HepG2 (cell line): ENCODE measurements at regions not wholly inside any gene's neighbourhood (a gene's known extent, or its start where the extent isn't known, plus 50 kb on each side); places are given as distances from the start of the nearest gene placed in this dataset.

Experiments used
- ATAC-seq: fragments of 200-7000 bp; cut with Tn5 transposase; 3 replicates; pipeline ENCODE4 v1.9.1; 2020; ENCODE audit warnings: mild to moderate bottlenecking, moderate library complexity
- BruUV-seq: library from RNA; stranded (reverse); fragments of 400-500 nt; replicated peaks from 2 replicates; lab custom pipeline; 2021; lab: Mats Ljungman, UMichigan
- CTCF ChIA-PET: fragments of 300-600 bp; formaldehyde crosslinking; extraction: SDS; loops from one replicate; lab custom pipeline; 2021; ENCODE audit warnings: low total read pairs, inconsistent platforms, low intra/inter-chr PET ratio; lab: Yijun Ruan, JAX
- POLR2A ChIA-PET: fragments of 350-600 bp; sonication (Branson Sonifier 250); formaldehyde crosslinking; loops from one replicate; lab custom pipeline; 2020; ENCODE audit warnings: antibody characterized with exemption, inconsistent platforms; lab: Yijun Ruan, JAX
- DNase-seq: peaks from one replicate; pipeline ENCODE4 v3.0.0-alpha.2; 2015; ENCODE audit warnings: low spot score
- FAIRE-seq: peaks from 3 replicates; lab custom pipeline; 2011; peaks lifted over from hg19 to GRCh38; lab: Jason Lieb, UNC
- H2AFZ ChIP-seq: one replicate; pipeline ENCODE4 v1.6.1; 2011; ENCODE audit warnings: low read length, inconsistent platforms
- H3K27ac ChIP-seq: fragments of 300-600 bp; 3 replicates; pipeline ENCODE4 v1.8.0; 2011; ENCODE audit warnings: mixed run types, mild to moderate bottlenecking, mixed read lengths, low read length, inconsistent platforms; ENCODE audit not compliant: insufficient read depth; ENCODE audit errors: extremely low read length
- H3K27me3 ChIP-seq, 2 experiments: fragments of 200-600 bp in 1 of 2; 2 replicates in 1 of 2; 3 replicates in 1 of 2; pipeline versions ENCODE4 v1.6.0 to v1.8.0; 2011; ENCODE audit warnings: low read length in 2 of 2, mild to moderate bottlenecking in 2 of 2, moderate library complexity in 2 of 2, inconsistent platforms in 1 of 2; ENCODE audit not compliant: insufficient read depth in 2 of 2, control insufficient read depth in 1 of 2
- H3K36me3 ChIP-seq, 2 experiments: fragments of 200-600 bp in 1 of 2; replicated peaks in 1 of 2; 2 replicates in 1 of 2; 3 replicates in 1 of 2; pipeline versions ENCODE4 v1.5.1 to v1.8.0; 2011; ENCODE audit warnings: low read length in 2 of 2, inconsistent platforms in 1 of 2; ENCODE audit not compliant: insufficient read depth in 2 of 2, control insufficient read depth in 1 of 2
- H3K4me1 ChIP-seq: 2 replicates; pipeline ENCODE4 v1.5.1; 2012; ENCODE audit warnings: low read length, inconsistent platforms; ENCODE audit not compliant: insufficient read depth
- H3K4me2 ChIP-seq: 2 replicates; pipeline ENCODE4 v1.6.0; 2011; ENCODE audit warnings: low read depth, low read length, inconsistent platforms
- H3K4me3 ChIP-seq, 3 experiments: fragments of 200-600 bp in 1 of 3; sonication (generic), shearing (Covaris generic) in 1 of 3; replicated peaks in 1 of 3; 2 replicates each; pipeline ENCODE4 v1.5.1; 2011 to 2016; ENCODE audit warnings: low read length in 3 of 3, inconsistent platforms in 2 of 3, low read depth in 2 of 3, mild to moderate bottlenecking in 2 of 3, control low read depth in 1 of 3, mixed read lengths in 1 of 3; ENCODE audit not compliant: insufficient read depth in 1 of 3
- H3K79me2 ChIP-seq: one replicate; pipeline ENCODE4 v1.6.1; 2011; ENCODE audit warnings: low read length, inconsistent platforms; ENCODE audit not compliant: insufficient read depth
- H3K9ac ChIP-seq: 2 replicates; pipeline ENCODE4 v1.6.0; 2011; ENCODE audit warnings: mild to moderate bottlenecking, low read depth, low read length, inconsistent platforms; ENCODE audit not compliant: insufficient read depth
- H3K9me3 ChIP-seq: 2 replicates; pipeline ENCODE4 v1.5.1; 2012; ENCODE audit warnings: mild to moderate bottlenecking, low read length
- H4K20me1 ChIP-seq: 2 replicates; pipeline ENCODE4 v1.6.0; 2011; ENCODE audit warnings: inconsistent platforms, mild to moderate bottlenecking, low read length, moderate library complexity; ENCODE audit not compliant: insufficient read depth
- CENPX ChIP-seq: sonication (generic); formaldehyde crosslinking; IDR thresholded peaks from 2 replicates; pipeline ENCODE4 v1.9.0; 2021; ENCODE audit warnings: mild to moderate bottlenecking, missing genetic modification reagents, moderate library complexity
- CSRNP1 ChIP-seq: sonication (generic); formaldehyde crosslinking; IDR thresholded peaks from 2 replicates; pipeline ENCODE4 v1.8.1; 2023; ENCODE audit warnings: mild to moderate bottlenecking, missing genetic modification reagents
- ERF ChIP-seq: IDR thresholded peaks from 2 replicates; pipeline ENCODE4 v1.6.1; 2018; ENCODE audit warnings: missing biosample characterization, missing genetic modification reagents
- FOXK2 ChIP-seq: fragments of 450-650 bp; IDR thresholded peaks from 2 replicates; pipeline ENCODE4 v1.6.1; 2016
- FOXO1 ChIP-seq: sonication (generic); formaldehyde crosslinking; IDR thresholded peaks from 2 replicates; pipeline ENCODE4 v1.4.0; 2020; ENCODE audit warnings: missing genetic modification reagents
- HDAC6 ChIP-seq: fragments of 200-600 bp; sonication (generic); IDR thresholded peaks from 2 replicates; pipeline ENCODE4 v1.7.0; 2017; ENCODE audit warnings: mild to moderate bottlenecking, antibody characterized with exemption, low read length, low read depth
- KDM5A ChIP-seq: fragments of 200-600 bp; sonication (generic); IDR thresholded peaks from 2 replicates; pipeline ENCODE4 v1.7.0; 2018; ENCODE audit warnings: antibody characterized with exemption, mild to moderate bottlenecking, low read length, borderline replicate concordance
- MLXIP ChIP-seq: sonication (generic); formaldehyde crosslinking; IDR thresholded peaks from 2 replicates; pipeline ENCODE4 v1.9.0; 2021; ENCODE audit warnings: missing genetic modification reagents, borderline replicate concordance
- NFE2 ChIP-seq: sonication (generic); formaldehyde crosslinking; IDR thresholded peaks from 2 replicates; pipeline ENCODE4 v1.4.0; 2020; ENCODE audit warnings: missing genetic modification reagents
- RARA ChIP-seq: IDR thresholded peaks from 2 replicates; pipeline ENCODE4 v1.6.1; 2016; ENCODE audit warnings: missing genetic modification reagents, missing compliant biosample characterization
- SRSF9 ChIP-seq: fragments of 200-400 bp; formaldehyde crosslinking; IDR thresholded peaks from 2 replicates; pipeline ENCODE4 v1.6.1; 2018; ENCODE audit warnings: borderline replicate concordance, mild to moderate bottlenecking, low read depth, low read length; ENCODE audit not compliant: insufficient read depth, poor library complexity, severe bottlenecking
- ZMAT3 ChIP-seq: sonication (generic); formaldehyde crosslinking; conservative IDR thresholded peaks from 2 replicates; pipeline ENCODE4 v1.7.0; 2021; ENCODE audit warnings: missing genetic modification reagents
- ZNF432 ChIP-seq: sonication (generic); formaldehyde crosslinking; IDR thresholded peaks from 2 replicates; pipeline ENCODE4 v1.5.0; 2020; ENCODE audit warnings: missing genetic modification reagents, mild to moderate bottlenecking, borderline replicate concordance
- ZNF547 ChIP-seq: sonication (generic); formaldehyde crosslinking; IDR thresholded peaks from 2 replicates; pipeline ENCODE4 v1.5.1; 2020; ENCODE audit warnings: mild to moderate bottlenecking, missing genetic modification reagents
- ZSCAN31 ChIP-seq: sonication (generic); formaldehyde crosslinking; IDR thresholded peaks from 2 replicates; pipeline ENCODE4 v1.5.0; 2020; ENCODE audit warnings: low read depth, mild to moderate bottlenecking, missing genetic modification reagents
- WGBS: methylation state at CpG from one replicate; pipeline ENCODE4 v1.1.6; 2017; ENCODE audit warnings: low lambda C conversion rate; 5-methylcytosine and 5-hydroxymethylcytosine counted together
- in situ Hi-C: cut with HindIII; loops from 2 replicates; pipeline ENCODE4 v1.10.0; 2017; ENCODE audit warnings: low pct_unique_long_range_greater_than_20kb; ENCODE audit not compliant: extremely low pct_ligation_motif_present
- intact Hi-C: fragments of 100-400 bp; cut with micrococcal nuclease; formaldehyde crosslinking; loops from one replicate; pipeline ENCODE4 v1.10.0; 2022; ENCODE audit not compliant: unreplicated experiment

- no peak for ATAC-seq
- ChIA-PET CTCF (no interaction called here), POLR2A (no interaction called here)
- H2AFZ ChIP-seq: no peak overlapping the region
- WGBS: 100% methylated on average over 2 of the region's 2 CpGs
- no peak overlapping the region for H3K4me2 ChIP-seq
- H3K36me3 ChIP-seq: no peaks in the 10 kb centered on the region
- H4K20me1 ChIP-seq: no peaks in the 10 kb centered on the region
- FAIRE-seq: no peak
- intact Hi-C loops: no loop called here
- in situ Hi-C loops: no loop called here
- H3K4me3 ChIP-seq: no peak overlapping the region
- no peak overlapping the region for H3K9ac ChIP-seq
- BruUV-seq: no TSS peak
- H3K79me2 ChIP-seq: no peaks in the 10 kb centered on the region
- H3K27ac ChIP-seq: no peak overlapping the region
- no peaks in the 10 kb centered on the region for H3K9me3 ChIP-seq
- TF ChIP-seq KDM5A: no peak
- no peak for TF ChIP-seq SRSF9
- no peak for TF ChIP-seq RARA
- TF ChIP-seq FOXK2: no peak
- TF ChIP-seq NFE2 (CRISPR knock-in tag): no peak
- TF ChIP-seq ZNF432 (CRISPR knock-in tag): no peak
- TF ChIP-seq ZMAT3 (CRISPR knock-in tag): no peak
- no peak for TF ChIP-seq FOXO1
- no peak for TF ChIP-seq HDAC6
- TF ChIP-seq ERF (CRISPR knock-in tag): no peak
- no peak for TF ChIP-seq CSRNP1
- TF ChIP-seq CENPX (CRISPR knock-in tag): no peak
- TF ChIP-seq ZSCAN31 (CRISPR knock-in tag): no peak
- no peak for TF ChIP-seq MLXIP
- no peak for TF ChIP-seq ZNF547 (CRISPR knock-in tag)
- peaks cover 7% of the 10 kb centered on the region for H3K4me1 ChIP-seq
- DNase-seq: no peak
- no peaks in the 10 kb centered on the region for H3K27me3 ChIP-seq
These were observed 54.6 kb upstream of the HCCS start for GRCh38 chrX:11056322-11057176.
